ENCODE measurements at regions not wholly inside any gene's neighbourhood (a gene's known extent, or its start where the extent isn't known, plus 50 kb on each side); places are given as distances from the start of the nearest gene placed in this dataset.
A peak's percentile ranks its signal among the peaks of the same experiment; 100 is the strongest.
"Not testable (repeated sequence)": the region's sequence is repeated elsewhere in the genome, so short reads cannot be mapped to it uniquely, and the experiment has no call there.

DNA sequence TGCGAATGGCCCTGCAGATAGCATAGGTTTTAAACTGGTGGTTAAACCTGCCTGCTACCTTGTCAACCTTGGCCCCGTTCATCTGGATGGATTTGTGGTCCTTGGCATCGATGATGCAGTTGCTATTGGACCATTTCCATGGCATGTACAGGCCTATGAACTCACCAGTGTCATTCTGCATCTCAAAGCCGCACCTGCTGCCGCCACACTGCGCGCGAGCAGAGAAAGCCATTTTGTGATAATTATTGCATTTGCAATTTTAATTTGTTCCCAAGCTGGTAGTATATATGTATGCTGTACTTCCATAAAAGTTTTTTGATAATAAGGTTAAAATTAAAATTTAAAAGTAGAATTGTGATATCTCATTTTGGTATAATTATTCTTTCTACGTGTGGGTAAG, 94.8 kb upstream of the UXS1 start:
- no peak for DNase-seq

DNA sequence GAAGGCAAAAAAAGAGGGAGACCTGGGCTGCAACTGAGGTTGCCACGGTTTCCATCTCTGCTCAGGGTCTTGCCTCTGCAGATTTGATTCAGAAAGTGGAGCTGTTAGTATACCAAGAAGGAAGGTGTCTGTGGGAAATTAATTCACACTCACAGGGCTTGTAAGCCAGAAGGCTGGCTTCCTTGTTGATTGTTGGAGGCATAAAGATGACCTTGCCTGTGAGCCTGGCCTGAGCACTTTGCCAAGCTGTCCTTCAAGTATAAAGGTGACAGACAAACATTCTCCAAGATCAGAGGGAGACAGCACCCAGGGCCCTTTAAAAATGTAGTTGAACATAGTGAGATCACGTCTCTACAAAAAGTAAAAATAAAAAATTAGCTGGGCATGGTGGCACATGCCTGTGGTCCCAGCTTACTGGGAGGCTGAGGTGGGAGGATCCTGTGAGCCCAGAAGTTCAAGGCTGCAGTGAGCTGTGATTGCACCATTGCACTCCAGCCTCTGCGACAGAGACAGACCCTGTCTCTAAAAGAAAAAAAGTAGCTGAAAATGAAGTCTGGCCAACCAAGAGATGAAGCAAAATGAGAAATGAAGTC, 91.2 kb upstream of the UXS1 start:
- DNase-seq = no peak

DNA sequence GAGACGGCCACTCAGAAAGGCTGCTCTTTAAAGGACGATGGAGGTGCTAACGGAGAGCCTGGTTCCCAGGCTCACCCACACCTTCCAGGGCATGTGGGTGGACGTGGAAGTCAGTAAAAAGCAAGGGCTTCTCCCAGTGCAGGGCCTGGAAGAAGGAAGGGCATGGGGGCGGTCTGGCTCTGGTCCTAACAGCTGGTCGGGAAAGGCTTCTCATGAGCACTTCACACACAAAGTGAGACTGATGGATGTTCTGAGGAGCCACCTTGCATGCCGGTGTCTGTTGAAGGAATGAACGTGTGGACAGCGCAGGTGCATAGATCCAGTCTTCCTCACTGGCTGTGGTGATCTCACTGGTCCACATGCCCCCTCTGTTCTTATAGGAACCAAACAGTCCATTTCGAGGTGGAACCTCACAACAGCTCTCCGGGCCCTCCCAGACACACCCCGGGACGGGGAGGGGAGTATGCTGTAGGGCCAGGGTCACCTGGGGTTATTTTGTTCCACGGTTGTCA, 90.6 kb upstream of the UXS1 start:
- no peak for DNase-seq

DNA sequence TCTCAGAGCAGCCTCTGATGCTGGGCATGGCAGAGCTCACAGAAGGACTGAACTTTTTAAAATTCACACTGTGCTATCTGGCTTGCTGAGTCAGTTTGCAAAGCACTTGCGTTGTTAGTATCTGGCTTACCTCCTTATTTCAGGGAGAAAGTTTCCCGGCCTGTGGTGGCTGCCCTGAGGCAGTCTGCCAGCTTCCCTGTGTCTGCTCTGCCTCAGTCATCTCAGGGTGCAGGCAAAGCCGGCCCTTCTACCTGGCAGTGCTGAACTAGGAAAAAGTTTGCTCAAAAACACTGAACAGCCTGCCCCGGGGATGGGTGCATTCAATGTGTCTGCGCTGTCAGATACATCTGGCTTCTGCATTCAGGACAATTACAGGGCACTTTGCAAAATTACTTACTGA, 90.2 kb upstream of the UXS1 start:
- DNase-seq = no peak

DNA sequence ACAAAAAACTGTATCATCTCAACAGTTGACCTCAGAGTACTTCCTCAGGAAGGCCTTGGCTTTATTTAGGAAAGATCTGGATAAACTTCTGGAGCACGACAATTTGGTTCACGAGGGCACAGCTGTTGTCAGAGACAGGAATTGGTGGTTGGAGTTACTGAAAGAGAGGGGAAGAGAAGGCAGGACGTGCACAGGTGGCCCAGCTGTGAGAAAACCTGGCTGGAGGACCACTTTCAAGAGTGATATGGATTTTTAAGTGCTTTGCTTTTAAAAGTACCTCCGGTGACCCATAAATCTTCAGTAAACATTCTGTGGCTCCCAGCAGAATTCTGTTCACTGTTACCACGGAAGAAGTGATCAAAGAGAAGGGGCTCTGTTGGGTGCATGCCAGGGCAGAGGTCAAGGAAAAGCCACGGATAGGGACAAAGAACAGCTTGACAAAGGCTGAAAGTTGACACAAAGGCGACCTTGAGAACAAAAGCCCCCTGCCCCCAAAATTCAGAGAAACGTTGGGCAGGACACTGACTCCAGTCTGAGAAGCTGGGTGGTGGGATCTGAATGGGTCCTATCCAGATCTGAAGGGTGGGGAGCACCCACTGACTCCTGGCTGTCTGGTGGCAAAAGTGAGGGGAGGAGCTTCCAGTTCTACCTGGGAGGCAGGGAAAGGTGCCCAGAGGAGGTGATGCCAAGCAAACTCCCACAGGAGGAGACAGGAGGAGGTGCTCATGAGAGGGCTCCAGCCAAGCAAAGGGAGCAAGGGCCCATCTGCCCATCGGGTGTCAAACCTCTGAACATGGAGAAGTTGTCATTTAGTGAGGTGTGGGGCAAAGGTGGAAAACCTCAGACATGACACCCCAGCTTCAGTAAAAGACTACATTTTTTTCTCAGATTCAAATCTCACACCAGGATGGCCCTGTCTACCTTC, 89.4 kb upstream of the UXS1 start:
- not testable (repeated sequence) for DNase-seq

DNA sequence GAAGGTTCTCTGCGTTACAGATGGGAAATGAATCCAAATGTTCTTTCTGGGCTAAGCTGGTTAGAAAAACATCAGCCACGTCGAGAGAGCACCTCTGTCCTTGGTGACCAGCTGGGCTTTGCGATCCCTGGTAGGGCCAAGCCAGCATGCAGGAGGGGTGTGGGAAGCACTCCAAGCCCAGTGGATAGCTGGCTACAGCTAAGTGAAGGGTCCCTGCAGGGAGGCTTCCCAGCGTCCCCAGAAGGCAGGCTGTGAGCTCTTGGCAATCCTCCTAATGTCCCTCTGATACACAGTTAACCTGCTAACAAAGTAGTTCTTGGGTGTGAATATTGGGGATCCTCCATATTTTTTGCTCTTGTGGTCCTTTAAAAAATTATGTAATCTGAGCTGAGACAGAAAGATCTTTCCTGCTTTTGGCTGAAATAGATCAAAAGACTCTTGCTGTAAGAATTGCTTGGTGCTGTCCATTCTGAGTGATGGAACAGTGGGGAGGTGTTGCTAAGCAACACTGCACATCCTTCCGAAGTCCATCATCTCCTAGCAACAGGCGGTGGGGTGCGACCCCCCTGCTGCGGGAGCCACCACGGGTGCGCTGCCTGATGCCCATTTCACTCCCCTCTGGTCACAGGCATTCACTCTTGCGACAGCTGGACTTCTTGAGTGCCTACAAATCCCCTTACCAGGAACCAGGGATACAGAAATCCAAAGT, 88.5 kb upstream of the UXS1 start:
- no peak for DNase-seq

DNA sequence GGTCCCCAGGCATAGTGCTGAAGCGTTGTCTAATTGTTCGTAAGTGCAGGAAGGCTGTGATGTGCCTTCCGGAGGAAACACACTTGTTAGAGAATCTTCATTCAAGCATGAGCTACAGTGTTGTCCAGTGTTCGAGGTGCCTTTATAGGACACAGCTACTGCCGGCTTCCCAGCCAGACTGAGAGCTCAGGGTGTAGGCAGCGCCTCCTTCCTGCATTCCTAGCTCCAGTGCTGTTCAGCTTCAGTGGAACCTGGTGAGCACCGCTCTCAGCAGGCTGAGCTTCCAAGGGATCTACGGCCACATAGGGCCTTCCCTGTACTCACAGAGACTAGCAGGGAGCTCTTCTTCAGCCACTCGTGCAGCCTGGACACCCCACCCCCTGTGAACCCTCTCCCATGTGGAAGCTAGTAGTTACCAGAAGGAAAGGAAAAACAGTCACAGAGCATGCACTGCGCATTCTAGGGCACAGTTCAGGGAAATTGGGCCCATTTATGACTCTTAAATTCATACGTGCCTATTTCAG, 87.9 kb upstream of the UXS1 start:
- not testable (repeated sequence) for DNase-seq

DNA sequence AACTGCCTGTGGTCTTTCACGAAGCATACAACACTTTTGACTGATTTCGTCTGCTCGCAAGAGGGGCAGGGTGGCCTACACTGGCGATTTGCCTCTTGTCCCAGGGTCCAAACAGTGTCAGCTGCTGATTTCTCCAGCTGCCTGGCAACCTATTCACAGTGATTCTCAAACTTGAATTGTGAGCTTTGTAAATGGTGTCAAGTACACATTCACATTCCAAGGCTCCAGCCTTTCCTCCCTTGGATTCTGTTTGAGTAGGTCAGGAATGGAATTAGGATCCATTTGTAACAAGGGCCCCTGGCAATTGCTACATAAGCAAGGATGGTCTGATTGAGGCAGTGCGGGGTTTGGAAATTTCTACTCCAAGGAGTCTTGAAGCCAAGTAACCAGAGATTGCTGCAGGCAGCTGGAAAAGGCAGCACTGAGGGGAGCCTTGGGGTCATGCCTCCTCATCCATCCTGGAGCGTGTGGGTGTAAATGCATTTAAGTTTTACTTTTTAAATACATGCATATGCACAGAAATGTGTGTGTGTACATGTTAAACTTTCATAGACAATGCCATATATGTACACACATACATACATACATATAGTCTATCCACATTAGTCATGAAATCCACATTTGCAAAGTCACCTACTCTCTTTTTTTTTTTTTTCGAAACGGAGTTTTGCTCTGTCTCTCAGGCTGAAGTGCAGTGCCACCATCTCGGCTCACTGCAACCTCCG, 86.8 kb upstream of the UXS1 start:
- no peak for DNase-seq

DNA sequence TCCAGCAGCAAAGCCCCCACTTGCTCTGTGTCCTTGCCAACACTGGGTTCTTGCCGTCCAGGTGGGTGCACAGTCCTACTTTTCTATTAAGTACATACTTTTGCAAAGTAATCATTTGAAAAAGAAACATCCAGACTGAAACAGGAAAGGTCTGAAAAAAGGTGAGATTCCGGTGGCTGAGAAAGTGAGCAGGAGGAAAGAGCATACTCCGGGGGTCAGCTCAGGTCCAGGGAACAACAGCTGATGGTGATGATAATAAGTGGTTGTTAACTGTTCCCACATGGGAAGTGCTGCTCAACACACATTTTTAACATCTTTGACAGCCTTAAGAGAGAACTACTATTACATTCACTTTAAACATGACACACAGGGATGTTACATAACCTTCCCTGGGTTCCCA, 86.1 kb upstream of the UXS1 start:
- no peak for DNase-seq

DNA sequence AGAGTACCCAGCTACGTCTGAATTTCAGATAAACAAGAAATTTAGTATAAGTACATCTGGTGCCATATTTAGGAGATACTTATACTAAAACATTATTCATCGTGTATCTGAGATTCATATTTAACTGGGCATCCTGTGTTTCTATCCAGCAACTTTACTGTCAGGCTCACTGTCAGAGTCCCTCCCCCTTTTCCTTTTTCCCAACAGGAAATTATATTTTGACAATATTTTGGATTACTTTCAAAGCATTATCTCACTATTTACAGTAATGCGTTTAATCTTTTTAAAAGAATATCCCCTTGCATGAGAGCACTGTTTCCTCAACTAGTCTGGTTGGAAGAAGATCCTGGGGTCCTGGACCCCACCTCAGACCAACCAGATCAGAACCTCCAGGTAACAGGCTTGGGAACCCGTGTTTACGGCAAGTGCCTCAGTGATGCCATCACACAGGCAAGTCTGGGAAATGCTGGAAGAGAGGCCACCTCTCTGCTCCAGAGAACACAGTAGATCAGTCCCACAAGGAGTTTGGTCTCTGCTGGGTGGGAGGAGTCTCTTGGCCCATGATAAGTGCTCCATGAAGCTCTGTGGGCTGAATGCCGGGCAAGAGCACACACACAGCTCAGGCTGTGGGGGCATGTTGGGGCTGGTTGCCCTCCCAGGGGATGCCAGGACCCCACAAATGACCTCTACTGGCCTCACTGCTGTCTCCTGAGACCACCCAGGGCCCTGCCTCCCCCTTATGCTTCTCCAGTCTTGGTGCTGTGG, 84.2 kb upstream of the UXS1 start:
- no peak for DNase-seq

DNA sequence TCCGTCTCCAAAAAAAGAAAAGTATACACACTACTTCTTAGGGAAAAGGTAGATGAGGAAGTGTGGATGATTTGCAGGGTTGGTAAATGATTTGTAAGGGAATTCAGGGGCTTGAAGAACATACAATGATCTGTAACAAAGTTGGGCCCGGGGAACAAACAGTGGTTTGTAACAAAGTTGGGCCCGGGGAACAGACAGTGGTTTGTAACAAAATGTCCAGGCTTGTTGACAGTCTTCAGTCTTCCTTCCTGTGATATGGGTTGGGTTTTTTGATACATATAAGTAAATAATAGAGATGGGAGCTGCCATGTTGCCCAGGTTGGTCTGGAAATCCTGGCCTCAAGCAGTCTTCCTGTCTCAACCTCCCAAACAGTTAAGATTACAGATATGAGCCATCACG, 83.3 kb upstream of the UXS1 start:
- no peak for DNase-seq

DNA sequence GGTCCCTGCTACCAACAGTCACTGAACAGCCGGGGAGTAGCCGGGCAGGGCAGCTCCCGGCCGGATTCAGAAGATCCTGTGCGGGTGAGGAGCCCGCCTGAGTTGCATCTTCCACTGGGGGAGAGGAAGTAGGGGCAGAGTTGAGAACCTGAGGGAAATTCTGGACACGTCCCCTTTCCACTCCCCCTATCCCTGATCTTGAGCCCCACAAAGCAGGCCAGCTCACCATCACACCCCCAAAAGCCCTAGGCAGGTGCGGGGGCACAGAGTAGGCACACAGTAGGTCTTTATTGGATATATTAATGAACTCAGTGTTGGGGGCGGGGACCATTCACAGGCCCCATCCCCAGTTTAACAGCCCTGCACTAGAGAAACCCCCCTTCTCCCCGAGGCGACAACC, 81.9 kb upstream of the UXS1 start:
- no peak for DNase-seq

DNA sequence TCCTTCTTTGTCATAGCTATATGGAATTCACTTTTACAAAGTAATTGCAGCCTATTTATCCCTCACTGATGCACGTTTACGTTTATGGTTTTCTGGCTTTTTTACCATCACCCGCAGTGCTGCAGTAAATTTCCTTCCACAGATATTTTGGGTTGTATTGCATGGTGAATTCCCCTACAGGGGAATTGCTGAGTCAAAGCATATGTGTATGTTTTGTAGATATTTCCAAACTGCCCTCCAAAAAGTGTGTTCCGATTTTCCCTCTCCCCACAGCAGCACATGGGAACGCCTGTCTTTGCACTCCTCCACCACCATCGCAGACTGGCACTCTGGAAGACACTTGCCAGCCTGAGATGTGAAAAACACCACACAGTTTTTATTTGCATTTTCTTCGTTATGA, 80.6 kb upstream of the UXS1 start:
- DNase-seq = no peak

DNA sequence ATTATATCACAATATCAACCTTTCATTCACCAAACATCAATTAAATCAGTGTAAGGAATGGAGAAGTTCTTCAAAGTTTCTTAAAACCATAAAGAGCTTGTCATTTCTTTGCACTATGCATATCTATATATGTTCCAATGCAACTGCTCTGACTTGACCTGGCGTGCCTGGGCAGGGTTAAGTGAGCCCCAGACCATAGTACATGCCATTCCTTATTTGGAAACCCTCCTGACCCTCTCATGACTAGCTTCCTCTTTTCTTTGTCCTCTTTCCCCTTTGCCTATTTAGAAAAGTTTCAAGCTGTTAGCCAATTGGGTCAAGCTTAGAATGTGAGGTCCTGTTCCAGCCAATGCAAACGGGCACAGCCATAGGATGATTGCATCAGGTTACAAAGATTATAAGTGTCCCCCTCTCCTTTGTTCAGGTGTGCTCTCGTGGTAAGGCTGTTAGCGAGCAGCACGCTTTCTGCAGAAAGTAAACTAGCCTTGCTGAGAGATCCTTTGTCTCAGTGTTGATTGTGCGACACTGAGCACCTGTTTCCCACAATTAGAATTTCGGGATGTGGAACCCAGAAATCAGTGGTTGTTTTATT, 78.2 kb upstream of the UXS1 start:
- no peak for DNase-seq

DNA sequence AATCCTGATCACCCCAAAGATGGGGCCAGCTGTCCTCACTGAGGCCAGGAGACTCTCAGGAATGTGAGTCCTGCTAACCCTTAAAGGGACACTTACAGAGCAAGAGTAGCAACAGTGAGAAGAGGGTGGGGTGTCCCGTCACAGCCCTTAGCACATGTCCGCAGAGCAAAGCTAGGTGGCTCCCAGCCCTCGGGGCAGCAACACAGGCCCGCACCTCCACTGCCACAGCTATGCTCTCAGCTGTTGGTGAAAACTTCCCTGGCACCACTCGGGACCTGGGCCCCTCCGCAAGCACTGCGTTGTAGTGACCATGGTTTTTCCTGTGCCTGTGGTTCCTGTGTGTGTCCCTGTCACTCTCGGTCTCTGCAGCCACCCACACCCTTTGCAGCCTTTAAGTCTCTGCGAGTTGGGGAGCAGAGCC, 76.4 kb upstream of the UXS1 start:
- DNase-seq = no peak

DNA sequence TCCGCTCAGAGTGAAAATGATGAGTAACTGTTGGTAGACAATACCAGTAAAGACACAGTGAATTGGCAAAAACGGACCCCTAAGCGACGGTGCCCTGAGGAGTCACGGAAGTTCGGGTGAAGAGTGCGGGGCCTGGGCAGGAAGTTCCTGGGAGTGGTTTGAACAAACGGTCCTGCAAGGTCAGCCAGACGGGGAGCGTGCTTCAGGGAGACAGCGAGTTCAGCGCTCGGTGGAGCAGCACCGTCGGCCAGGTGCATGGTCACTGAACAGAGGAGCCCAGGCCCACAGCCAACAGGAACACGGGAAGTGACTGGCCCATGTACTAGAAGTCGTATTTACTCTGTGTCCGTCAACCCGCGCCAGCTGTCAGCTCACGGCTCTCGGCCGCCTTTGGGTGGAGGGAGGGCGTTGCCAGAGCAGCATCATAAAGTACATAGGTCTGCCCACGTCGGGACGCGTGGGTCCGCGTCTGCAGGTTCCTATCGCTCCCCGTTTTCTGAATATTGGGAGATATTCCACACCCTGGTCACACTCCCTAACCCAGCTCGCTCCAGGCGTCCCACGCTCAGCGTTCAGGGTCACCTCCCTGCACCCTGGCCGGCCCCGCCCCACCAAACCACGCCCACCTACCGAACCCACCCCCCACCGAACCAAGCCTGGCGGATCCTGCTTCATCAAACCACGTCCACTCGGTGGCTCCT, 75.6 kb upstream of the UXS1 start:
- DNase-seq = peak; percentile 9 to 10

DNA sequence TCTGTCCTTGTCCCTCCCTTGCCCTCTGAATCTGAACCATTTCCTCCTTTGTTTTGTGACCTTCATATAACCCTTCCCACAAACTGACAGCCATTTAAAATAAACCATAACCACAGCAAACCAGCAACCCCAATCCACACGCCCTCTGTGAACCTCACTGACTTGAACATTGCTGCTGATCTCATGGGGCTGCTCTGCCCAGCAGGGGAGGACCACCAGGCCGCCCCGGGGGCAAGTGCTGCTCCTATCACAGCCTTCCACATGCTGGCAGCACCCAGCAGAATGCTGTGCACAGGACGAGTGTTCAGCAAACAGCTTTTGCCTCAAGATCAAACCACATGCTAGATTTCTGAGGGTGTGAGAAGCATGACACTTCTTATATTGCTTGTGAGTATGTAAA, 73.9 kb upstream of the UXS1 start:
- DNase-seq = no peak

DNA sequence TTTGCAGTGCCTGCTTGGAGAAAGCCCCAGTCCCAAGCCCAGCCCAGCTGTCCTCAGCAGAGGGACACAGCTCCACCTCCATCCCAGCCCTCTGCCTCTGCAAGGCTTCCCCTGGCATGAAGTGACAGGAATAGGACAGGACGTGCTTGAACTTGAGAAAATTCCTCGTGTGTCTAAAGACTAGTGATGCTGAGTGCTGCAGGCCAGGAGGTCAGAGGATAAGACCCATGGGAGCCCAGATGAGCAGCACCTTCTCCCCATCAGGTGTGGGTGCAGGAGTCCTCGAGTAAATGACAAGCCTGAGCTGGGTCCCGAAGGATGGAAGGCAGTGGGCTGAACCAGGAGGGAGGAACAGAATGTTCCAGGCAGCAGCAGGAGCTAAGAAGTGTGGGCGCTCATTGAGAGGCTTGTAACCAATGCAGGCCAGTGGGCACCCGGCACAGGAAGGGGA, 67.8 kb upstream of the UXS1 start:
- no peak for DNase-seq

DNA sequence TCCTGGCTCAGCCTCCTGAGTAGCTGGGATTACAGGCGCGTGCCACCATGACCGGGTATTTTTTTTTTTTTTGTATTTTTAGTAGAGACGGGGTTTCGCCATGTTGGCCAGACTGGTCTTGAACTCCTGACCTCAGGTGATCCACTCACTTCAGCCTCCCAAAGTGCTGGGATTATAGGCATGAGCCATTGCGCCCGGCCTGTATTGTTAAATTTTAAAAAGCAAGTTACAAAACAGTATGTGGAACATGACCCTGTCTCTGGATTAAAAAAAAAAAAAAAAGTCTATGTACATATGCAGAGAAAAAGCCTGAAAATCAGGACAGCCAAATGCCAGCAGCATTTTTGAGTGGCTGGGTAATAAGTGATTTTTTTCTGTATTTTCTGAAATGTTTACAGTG, 64.8 kb upstream of the UXS1 start:
- DNase-seq = not testable (repeated sequence)

DNA sequence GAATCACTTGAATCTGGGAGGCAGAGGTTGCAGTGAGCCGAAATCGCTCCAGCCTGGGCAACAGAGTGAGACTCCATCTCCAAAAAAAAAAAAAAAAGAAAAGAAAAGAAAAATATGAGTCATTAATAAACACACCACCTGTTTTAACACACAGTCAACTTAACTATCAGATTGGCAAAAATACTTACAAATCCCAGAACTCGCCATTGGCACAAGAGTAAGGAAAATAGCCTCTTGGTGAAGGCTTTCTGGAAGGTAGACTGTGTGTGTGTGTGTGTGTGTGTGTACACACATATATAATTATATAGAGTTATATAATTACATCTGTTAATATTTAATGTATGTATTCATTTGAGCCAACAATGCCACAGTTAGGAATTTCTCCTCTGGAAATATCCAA, 63.7 kb upstream of the UXS1 start:
- DNase-seq = no peak

DNA sequence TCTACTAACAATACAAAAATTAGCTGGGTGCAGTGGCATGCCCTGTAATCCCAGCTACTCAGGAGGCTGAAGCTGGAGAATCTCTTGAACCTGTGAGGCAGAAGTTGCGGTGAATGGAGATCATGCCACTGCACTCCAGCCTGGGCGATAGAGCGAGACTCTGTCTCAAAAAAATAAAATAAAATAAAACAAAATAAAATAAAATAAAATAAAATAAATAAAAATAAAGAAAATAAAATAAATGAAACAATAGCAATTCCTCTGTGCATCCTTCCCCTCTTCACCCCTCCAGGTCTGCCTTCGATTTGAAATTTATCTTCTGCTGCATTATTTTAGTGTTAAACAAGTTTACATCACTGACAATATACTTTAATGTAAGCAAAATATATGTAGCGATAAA, 63.0 kb upstream of the UXS1 start:
- DNase-seq = no peak

Data from stimulated activated CD4-positive, alpha-beta T cell treated with anti-CD3 and anti-CD28 coated beads, Interleukin-4, amount 100 ng/mL, for 4 hours (primary cell).